ENCODE measurements at regions not wholly inside any gene's neighbourhood (a gene's known extent, or its start where the extent isn't known, plus 50 kb on each side); places are given as distances from the start of the nearest gene placed in this dataset.

DNA sequence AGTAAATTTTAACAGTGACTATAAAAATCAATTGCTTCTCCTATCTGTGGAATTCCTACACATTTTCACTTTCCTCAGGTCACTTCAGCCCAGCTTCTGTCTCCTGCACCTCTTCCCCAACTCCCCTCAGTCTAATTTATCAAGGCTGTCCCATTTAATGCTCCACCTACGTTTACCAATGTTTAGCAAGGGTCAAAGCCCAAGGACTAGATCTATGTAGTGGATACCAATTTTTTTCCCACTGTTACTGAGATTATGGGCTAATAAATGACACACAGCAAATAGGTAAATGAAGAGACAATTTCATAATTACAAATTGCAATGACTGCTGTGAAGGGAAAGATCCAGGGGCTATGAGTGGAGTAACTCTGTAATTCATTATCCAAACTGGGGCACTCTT, 211.5 kb upstream of the RPS23 start:
- TF ChIP-seq CTCF (IDR thresholded peaks at IDR 0.05): no peak
- no peak for TF ChIP-seq POLR2A (IDR thresholded peaks at IDR 0.05)

All from uterus (tissue), 2 donors.